Breast epithelium (tissue), 3 donors: ENCODE measurements at regions not wholly inside any gene's neighbourhood (a gene's known extent, or its start where the extent isn't known, plus 50 kb on each side); places are given as distances from the start of the nearest gene placed in this dataset.

Experiments
- POLR2A ChIP-seq: fragments of 450-650 bp; IDR thresholded peaks from one replicate; pipeline ENCODE4 v1.6.1; 2016; ENCODE audit warnings: antibody characterized with exemption, mild to moderate bottlenecking, moderate library complexity
- TF ChIP-seq, protein P1 (sequence below), 3 donors: fragments of 450-650 bp; IDR thresholded peaks; one replicate each; pipeline ENCODE4 v1.5.1; 2016 to 2017; ENCODE audit warnings: antibody characterized with exemption in 3 of 3, mild to moderate bottlenecking in 3 of 3, moderate library complexity in 3 of 3

DNA sequence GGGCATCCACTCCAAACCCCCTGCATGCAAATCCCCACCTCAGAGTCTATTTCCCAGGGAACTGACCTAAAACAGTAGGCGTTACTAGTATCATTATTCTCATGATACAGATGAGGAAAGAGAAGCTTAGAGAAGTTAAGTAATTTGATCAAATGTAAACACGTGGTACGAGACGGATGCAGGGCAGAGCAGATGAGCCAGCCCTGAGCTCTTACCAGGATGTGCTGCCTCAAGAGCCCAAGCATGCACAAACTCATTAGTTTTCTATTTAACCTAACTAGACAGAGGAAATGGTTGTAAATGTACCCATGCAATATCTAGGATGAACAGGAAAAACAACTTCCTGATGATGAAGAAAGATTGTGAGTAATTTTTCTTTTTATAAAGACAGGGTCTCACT, 173.3 kb upstream of the RASSF8 start:
- TF ChIP-seq, protein P1, sequence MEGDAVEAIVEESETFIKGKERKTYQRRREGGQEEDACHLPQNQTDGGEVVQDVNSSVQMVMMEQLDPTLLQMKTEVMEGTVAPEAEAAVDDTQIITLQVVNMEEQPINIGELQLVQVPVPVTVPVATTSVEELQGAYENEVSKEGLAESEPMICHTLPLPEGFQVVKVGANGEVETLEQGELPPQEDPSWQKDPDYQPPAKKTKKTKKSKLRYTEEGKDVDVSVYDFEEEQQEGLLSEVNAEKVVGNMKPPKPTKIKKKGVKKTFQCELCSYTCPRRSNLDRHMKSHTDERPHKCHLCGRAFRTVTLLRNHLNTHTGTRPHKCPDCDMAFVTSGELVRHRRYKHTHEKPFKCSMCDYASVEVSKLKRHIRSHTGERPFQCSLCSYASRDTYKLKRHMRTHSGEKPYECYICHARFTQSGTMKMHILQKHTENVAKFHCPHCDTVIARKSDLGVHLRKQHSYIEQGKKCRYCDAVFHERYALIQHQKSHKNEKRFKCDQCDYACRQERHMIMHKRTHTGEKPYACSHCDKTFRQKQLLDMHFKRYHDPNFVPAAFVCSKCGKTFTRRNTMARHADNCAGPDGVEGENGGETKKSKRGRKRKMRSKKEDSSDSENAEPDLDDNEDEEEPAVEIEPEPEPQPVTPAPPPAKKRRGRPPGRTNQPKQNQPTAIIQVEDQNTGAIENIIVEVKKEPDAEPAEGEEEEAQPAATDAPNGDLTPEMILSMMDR (IDR thresholded peaks at IDR 0.05): no peak
- no peak for TF ChIP-seq POLR2A
